KMS-11 (cell line): ENCODE measurements at regions not wholly inside any gene's neighbourhood (a gene's known extent, or its start where the extent isn't known, plus 50 kb on each side); places are given as distances from the start of the nearest gene placed in this dataset.

Experiments used
- H2AFZ ChIP-seq: fragments of 200-600 bp; sonication (generic); 2 replicates; pipeline ENCODE4 v1.6.1; 2016; ENCODE audit warnings: antibody characterized with exemption, mixed run types, low read depth
- H3K27ac ChIP-seq: fragments of 200-600 bp; sonication (generic); 2 replicates; pipeline ENCODE4 v1.6.1; 2016; ENCODE audit warnings: mild to moderate bottlenecking, mixed run types
- H3K27me3 ChIP-seq: fragments of 200-600 bp; sonication (generic); 2 replicates; pipeline ENCODE4 v1.6.1; 2017; ENCODE audit warnings: mild to moderate bottlenecking, low read depth, mixed run types, moderate library complexity; ENCODE audit not compliant: insufficient read depth
- H3K36me3 ChIP-seq: fragments of 200-600 bp; sonication (generic); 2 replicates; pipeline ENCODE4 v1.6.1; 2017; ENCODE audit warnings: mild to moderate bottlenecking, mixed run types; ENCODE audit not compliant: insufficient read depth
- H3K4me1 ChIP-seq: fragments of 200-600 bp; sonication (generic); 2 replicates; pipeline ENCODE4 v1.6.1; 2016; ENCODE audit warnings: mild to moderate bottlenecking, low read depth, mixed run types; ENCODE audit not compliant: poor library complexity, severe bottlenecking
- H3K4me2 ChIP-seq: fragments of 200-600 bp; sonication (generic); 2 replicates; pipeline ENCODE4 v1.7.0; 2016; ENCODE audit warnings: mild to moderate bottlenecking, mixed run types
- H3K4me3 ChIP-seq: fragments of 200-600 bp; sonication (generic); IDR thresholded peaks from 2 replicates; pipeline ENCODE4 v1.6.1; 2017; ENCODE audit warnings: low read depth, low read length, mixed read lengths; ENCODE audit not compliant: insufficient read depth
- H3K79me2 ChIP-seq: fragments of 200-600 bp; sonication (generic); 2 replicates; pipeline ENCODE4 v1.6.1; 2016; ENCODE audit warnings: low read depth, mixed run types; ENCODE audit not compliant: insufficient read depth
- H3K9ac ChIP-seq: fragments of 200-600 bp; sonication (generic); 2 replicates; pipeline ENCODE4 v1.6.1; 2016; ENCODE audit warnings: mild to moderate bottlenecking, mixed run types
- H4K20me1 ChIP-seq: fragments of 200-600 bp; sonication (generic); 2 replicates; pipeline ENCODE4 v1.6.1; 2016; ENCODE audit warnings: mild to moderate bottlenecking, mixed run types; ENCODE audit not compliant: insufficient read depth
- TF ChIP-seq, protein P1 (sequence below): fragments of 200-600 bp; sonication (generic); conservative IDR thresholded peaks from 2 replicates; pipeline ENCODE4 v1.6.1; 2017; ENCODE audit warnings: low read depth, mild to moderate bottlenecking, antibody characterized with exemption, low read length, moderate library complexity, mixed read lengths

DNA sequence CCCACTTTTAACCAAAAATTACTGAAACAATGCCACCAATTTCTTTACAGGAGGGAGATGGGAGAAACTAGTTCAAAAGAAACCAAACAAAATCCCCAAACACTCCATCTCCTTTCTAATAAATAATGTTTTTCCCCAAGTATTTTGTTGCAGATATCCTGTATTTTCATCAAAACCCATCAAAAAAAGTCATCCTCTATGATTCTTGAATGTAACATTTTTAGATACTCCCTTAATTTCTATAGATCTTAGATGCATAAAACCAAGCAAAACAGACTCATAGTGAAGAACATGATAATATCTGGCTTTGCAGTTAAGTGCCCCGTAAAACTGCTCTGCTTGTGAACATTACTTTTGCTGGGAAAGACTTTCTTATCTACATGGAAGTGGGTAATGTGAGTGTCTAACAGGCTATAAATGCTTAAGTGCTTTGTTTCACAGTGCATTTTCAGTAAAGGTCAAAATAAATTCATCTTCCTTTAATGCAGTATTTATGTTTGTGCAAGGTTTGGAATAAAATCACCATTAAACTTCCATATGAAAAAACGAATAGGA lies 77.3 kb upstream of the TBCA start:
- no peak overlapping the region for H3K4me3 ChIP-seq
- no peaks in the 10 kb centered on the region for H4K20me1 ChIP-seq
- H3K79me2 ChIP-seq, result no peaks in the 10 kb centered on the region
- TF ChIP-seq, protein P1, sequence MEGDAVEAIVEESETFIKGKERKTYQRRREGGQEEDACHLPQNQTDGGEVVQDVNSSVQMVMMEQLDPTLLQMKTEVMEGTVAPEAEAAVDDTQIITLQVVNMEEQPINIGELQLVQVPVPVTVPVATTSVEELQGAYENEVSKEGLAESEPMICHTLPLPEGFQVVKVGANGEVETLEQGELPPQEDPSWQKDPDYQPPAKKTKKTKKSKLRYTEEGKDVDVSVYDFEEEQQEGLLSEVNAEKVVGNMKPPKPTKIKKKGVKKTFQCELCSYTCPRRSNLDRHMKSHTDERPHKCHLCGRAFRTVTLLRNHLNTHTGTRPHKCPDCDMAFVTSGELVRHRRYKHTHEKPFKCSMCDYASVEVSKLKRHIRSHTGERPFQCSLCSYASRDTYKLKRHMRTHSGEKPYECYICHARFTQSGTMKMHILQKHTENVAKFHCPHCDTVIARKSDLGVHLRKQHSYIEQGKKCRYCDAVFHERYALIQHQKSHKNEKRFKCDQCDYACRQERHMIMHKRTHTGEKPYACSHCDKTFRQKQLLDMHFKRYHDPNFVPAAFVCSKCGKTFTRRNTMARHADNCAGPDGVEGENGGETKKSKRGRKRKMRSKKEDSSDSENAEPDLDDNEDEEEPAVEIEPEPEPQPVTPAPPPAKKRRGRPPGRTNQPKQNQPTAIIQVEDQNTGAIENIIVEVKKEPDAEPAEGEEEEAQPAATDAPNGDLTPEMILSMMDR, result no peak
- no peaks in the 10 kb centered on the region for H3K36me3 ChIP-seq
- no peaks in the 10 kb centered on the region for H3K27me3 ChIP-seq
- no peak overlapping the region for H3K27ac ChIP-seq
- H3K4me1 ChIP-seq, result no peaks in the 10 kb centered on the region
- no peak overlapping the region for H2AFZ ChIP-seq
- H3K9ac ChIP-seq, result no peak overlapping the region
- H3K4me2 ChIP-seq, result no peak overlapping the region

DNA sequence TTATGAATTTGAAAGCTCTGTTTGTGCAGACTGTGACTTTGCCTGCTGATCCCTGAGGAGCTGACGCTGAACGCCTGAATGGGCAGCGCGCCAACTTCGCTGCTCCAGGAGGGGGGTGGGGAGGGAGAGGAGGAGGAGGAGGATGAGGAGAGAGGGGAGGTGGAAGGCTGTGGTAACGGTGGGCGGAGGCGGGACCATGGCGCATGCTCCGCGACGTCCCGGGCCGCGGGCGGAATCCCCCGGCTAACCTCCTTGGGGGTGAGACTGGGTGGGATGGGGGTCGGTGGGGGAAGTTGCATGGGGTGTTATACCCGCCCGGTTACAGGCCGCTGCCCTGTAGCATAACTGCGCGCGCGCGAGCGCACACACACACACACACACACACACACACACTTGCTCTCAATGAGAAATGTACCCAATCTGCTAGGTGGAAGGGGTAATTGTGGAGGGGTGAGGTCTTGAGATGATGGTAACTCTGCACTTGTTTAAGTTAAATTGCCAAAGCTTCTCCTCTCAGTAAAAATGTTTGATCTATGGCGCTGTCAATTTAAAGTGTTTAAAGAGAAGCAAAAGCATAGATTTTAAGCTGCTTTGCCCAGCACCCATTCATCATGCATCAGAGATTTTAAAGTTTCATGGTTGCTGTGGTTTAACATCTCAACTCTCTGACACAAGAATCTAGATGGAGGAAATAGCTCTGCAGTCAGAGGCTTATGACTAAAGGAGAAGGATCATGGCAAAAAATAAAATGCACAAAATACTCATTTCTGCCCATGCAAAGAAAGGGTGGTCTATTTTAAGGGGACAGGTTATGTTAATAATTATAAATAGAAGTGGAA lies 76.6 kb upstream of the TBCA start:
- Histone ChIP-seq H3K4me1 (no peaks in the 10 kb centered on the region), H3K4me3 (no peak overlapping the region), H4K20me1 (no peaks in the 10 kb centered on the region), H3K4me2 (no peak overlapping the region), H3K79me2 (no peaks in the 10 kb centered on the region), H3K9ac (no peak overlapping the region), H3K36me3 (no peaks in the 10 kb centered on the region), H3K27me3 (no peaks in the 10 kb centered on the region), H3K27ac (no peak overlapping the region), H2AFZ (no peak overlapping the region)
- TF ChIP-seq, protein P1, result no peak

DNA sequence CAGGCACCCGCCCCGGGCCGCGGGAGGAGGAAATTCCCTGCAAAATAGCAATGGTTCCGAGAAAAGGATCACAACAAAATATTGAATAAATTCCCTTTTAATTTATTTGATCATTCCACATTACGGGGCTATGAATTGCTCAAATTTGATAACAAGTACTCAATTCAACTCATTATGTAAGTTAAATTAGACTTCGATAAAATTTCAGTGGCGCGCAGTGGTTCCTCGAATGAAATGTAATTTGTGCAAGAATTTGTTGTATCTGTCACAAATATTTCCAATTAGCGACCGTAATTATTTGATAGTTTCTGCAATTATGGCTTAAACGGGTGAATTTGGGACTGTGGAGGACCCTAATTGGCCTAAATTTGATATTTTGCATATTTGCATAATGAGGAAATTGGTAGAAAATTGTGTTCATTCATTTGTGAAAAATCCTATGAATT lies 76.0 kb upstream of the TBCA start:
- Histone ChIP-seq H3K79me2 (no peaks in the 10 kb centered on the region), H3K36me3 (no peaks in the 10 kb centered on the region), H3K27me3 (no peaks in the 10 kb centered on the region), H3K4me2 (no peak overlapping the region), H3K4me1 (no peaks in the 10 kb centered on the region), H2AFZ (no peak overlapping the region), H4K20me1 (no peaks in the 10 kb centered on the region), H3K27ac (no peak overlapping the region), H3K4me3 (no peak overlapping the region), H3K9ac (no peak overlapping the region)
- TF ChIP-seq, protein P1, result no peak

GRCh38 chr5:77851176-77852067 lies 75.3 kb upstream of the TBCA start:
- no peak overlapping the region for H3K4me2 ChIP-seq
- no peaks in the 10 kb centered on the region for H3K36me3 ChIP-seq
- H3K79me2 ChIP-seq, result no peaks in the 10 kb centered on the region
- H3K27ac ChIP-seq, result no peak overlapping the region
- TF ChIP-seq, protein P1, result no peak
- H3K9ac ChIP-seq, result no peak overlapping the region
- no peak overlapping the region for H3K4me3 ChIP-seq
- no peak overlapping the region for H2AFZ ChIP-seq
- H3K4me1 ChIP-seq, result no peaks in the 10 kb centered on the region
- H4K20me1 ChIP-seq, result no peaks in the 10 kb centered on the region
- H3K27me3 ChIP-seq, result no peaks in the 10 kb centered on the region
